Activated naive CD4-positive, alpha-beta T cell treated with anti-CD3 and anti-CD28 coated beads, Interleukin-2, amount 10 ng/mL, durations not matched to agents 7 days and 5 days (primary cell): ENCODE measurements at regions not wholly inside any gene's neighbourhood (a gene's known extent, or its start where the extent isn't known, plus 50 kb on each side); places are given as distances from the start of the nearest gene placed in this dataset.
"Not testable (repeated sequence)": the region's sequence is repeated elsewhere in the genome, so short reads cannot be mapped to it uniquely, and the experiment has no call there.

Source experiments
- CTCF ChIA-PET: fragments of 350-600 bp; sonication (Branson Sonifier 250); formaldehyde crosslinking; loops from one replicate; lab custom pipeline; 2021; ENCODE audit warnings: antibody characterized with exemption; lab: Charles Lee
- DNase-seq: peaks from one replicate; pipeline ENCODE4 v3.0.0-alpha.2; 2020
- H3K27ac Mint-ChIP-seq: one replicate; pipeline ENCODE4 v1.8.0; 2021; ENCODE audit warnings: mild to moderate bottlenecking, moderate library complexity, mixed read lengths
- H3K27me3 Mint-ChIP-seq: one replicate; pipeline ENCODE4 v1.8.0; 2021; ENCODE audit warnings: mild to moderate bottlenecking, mixed read lengths
- H3K36me3 Mint-ChIP-seq: one replicate; pipeline ENCODE4 v1.8.0; 2021; ENCODE audit warnings: mixed read lengths
- H3K4me1 Mint-ChIP-seq: one replicate; pipeline ENCODE4 v1.8.0; 2021; ENCODE audit warnings: mixed read lengths
- H3K4me3 Mint-ChIP-seq: one replicate; pipeline ENCODE4 v1.8.0; 2021; ENCODE audit warnings: mild to moderate bottlenecking, moderate library complexity, mixed read lengths
- H3K9me3 Mint-ChIP-seq: one replicate; pipeline ENCODE4 v1.8.0; 2021; ENCODE audit warnings: mixed read lengths

DNA sequence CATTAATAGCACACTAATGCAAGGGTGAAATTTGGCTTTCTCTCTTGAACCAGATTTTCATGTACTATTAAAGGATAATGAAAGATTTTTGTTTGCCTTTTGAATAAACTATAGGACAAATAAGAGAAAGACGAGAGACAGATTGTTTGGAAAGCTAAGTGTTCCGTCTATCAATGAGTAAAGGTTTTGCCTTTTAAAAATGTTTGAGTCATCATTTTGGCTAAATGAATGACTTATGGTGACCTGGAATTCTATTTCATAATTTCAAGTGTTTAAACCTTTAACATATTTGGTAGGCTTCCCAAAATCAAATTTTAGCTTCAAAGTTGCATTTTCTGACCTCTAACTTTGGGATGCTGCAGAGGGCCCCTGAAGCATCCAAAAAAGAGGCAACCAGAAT lies 145.2 kb downstream of the SLC25A46 start:
- no peaks in the 10 kb centered on the region for H3K36me3 Mint-ChIP-seq
- H3K4me1 Mint-ChIP-seq = no peaks in the 10 kb centered on the region
- H3K27me3 Mint-ChIP-seq = no peaks in the 10 kb centered on the region
- H3K4me3 Mint-ChIP-seq = no peak overlapping the region
- CTCF ChIA-PET = no interaction called here
- DNase-seq = no peak
- H3K9me3 Mint-ChIP-seq = no peaks in the 10 kb centered on the region
- no peak overlapping the region for H3K27ac Mint-ChIP-seq

DNA sequence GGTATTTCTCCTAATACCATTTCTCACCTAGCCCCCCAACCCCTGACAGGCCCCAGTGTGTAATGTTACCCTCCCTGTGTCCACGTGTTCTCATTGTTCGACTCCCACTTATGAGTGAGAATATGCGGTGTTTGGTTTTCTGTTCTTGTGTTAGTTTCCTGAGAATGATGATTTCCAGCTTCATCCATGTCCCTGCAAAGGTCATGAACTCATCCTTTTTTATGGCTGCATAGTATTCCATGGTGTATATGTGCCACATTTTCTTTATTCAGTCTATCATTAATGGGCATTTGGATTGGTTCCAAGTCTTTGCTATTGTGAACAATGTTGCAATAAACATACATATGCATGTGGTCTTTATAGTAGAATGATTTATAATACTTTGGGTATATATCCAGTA lies 148.4 kb downstream of the SLC25A46 start:
- DNase-seq, H3K36me3 Mint-ChIP-seq, H3K27me3 Mint-ChIP-seq, H3K27ac Mint-ChIP-seq, H3K4me1 Mint-ChIP-seq, CTCF ChIA-PET, H3K9me3 Mint-ChIP-seq, H3K4me3 Mint-ChIP-seq: not testable (repeated sequence)

DNA sequence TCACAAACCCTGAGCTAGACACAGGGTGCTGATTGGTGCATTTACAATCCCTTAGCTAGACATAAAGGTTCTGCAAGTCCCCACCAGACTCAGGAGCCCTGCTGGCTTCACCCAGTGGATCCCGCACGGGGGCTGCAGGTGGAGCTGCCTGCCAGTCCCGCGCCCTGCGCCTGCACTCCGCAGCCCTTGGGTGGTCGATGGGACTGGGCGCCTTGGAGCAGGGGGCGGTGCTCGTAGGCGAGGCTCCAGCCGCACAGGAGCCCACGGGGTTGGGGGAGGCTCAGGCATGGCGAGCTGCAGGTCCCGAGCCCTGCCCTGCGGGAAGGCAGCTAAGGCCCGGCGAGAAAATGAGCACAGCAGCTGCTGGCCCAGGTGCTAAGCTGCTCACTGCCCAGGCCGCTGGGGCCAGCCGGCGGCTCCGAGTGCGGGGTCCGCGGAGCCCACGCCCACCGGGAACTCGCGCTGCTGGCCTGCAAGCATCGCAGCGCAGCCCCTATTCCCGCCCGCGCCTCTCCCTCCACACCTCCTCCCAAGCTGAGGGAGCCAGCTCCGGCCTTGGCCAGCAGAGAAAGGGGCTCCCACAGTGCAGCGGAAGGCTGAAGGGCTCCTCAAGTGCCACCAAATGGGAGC lies 155.2 kb downstream of the SLC25A46 start:
- H3K4me1 Mint-ChIP-seq, H3K27me3 Mint-ChIP-seq, CTCF ChIA-PET, H3K27ac Mint-ChIP-seq, DNase-seq, H3K9me3 Mint-ChIP-seq, H3K4me3 Mint-ChIP-seq, H3K36me3 Mint-ChIP-seq: not testable (repeated sequence)

DNA sequence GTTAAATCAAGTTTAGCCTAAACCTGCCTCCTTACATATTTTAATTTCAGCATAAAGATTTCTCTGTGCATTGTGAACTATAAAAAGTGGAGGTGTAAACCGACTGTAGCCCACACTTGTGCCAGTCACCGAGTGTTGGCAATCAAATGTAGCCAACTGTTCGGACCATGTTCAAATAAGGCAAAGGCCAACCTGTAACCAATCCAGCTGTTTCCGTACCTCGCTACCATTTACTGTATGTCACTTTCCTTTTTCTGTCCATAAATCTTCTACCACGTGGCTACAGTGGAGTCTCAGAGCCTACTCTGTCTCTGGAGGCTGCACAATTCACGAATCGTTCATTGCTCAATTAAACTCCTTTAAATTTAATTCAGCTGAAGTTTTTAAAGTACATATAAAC lies 156.0 kb downstream of the SLC25A46 start:
- no peaks in the 10 kb centered on the region for H3K36me3 Mint-ChIP-seq
- CTCF ChIA-PET = no interaction called here
- H3K27me3 Mint-ChIP-seq = no peaks in the 10 kb centered on the region
- no peak overlapping the region for H3K4me3 Mint-ChIP-seq
- H3K9me3 Mint-ChIP-seq = peaks cover 2% of the 10 kb centered on the region
- DNase-seq = no peak
- no peaks in the 10 kb centered on the region for H3K4me1 Mint-ChIP-seq
- H3K27ac Mint-ChIP-seq = no peak overlapping the region

DNA sequence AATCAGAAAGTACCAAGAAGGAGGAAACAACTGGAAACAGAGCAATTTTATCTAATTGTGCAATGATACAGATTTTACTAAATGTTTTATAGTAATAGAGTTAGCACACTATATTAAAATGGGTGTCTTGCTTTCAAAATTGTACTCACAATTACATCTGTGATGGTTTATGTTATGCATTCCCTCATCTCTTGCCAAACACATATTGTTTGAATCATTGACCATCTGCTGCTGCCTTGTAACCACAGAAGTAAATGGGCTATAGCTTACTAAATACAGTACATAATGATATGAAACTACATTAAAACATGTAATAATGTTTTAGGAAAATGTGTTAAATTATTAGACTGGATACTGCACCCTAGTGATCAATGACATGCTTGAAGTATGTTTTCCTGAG lies 158.1 kb downstream of the SLC25A46 start:
- DNase-seq = no peak
- CTCF ChIA-PET = no interaction called here
- Mint-ChIP-seq H3K36me3 (no peaks in the 10 kb centered on the region), H3K4me3 (no peak overlapping the region), H3K27me3 (no peaks in the 10 kb centered on the region), H3K27ac (no peak overlapping the region), H3K4me1 (no peaks in the 10 kb centered on the region), H3K9me3 (no peaks in the 10 kb centered on the region)

DNA sequence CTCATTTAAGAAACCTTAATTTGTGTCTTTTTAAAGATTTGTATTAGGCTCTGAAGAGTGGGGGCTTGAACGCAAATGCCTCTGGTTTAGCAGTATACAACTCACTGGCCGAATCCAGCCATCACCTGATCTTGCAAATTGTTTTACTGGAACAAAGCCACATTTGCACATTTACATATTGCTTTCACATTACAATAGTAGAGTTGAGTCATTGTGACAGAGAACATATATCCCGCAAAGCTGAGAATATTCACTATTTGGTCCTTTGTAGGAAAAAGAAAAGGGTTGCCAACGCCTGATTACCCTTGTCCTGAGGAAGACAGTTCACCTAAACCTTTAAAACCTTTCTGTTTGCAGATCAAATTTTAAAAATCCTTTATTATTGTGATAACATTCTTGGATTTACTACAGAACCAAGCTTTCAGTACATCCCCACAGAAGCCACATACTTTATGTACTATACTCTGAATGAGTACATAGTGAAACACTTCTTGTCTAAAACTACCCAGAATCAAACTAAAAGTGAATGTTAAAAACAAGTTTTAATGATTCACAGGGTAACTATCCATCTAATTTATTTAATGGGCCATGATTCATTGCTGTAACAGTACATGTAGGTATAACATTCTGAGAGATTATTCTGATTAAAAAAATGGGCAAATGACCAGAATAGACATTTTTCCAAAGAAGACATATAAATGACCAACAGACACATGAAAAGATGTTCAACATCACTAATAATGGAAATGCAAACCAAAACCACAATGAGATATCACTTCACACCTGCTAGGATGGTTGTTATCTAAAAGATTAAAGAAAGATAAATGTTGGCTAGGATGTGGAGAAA lies 161.0 kb downstream of the SLC25A46 start:
- CTCF ChIA-PET = no interaction called here
- no peaks in the 10 kb centered on the region for H3K36me3 Mint-ChIP-seq
- H3K27me3 Mint-ChIP-seq = no peaks in the 10 kb centered on the region
- no peak for DNase-seq
- H3K4me1 Mint-ChIP-seq = no peaks in the 10 kb centered on the region
- H3K27ac Mint-ChIP-seq = no peak overlapping the region
- no peak overlapping the region for H3K4me3 Mint-ChIP-seq
- no peaks in the 10 kb centered on the region for H3K9me3 Mint-ChIP-seq

DNA sequence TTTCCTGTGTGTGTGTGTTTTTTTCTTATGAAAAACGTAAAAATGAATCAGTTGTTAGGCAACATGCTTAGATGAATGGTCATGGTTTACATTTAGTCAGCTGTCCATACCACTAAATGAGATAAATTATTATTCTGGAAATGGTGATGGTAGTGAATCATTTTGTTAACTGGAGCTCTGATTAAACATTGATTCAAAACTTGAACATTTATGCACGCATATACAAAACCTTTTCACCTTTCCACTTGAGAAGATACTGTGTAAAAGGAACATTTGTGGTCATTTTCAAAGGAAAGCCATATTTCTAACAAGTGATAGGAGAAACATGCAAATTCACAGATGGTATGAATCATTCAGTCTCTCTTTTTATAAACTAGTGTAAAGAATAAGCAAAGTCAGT lies 162.0 kb downstream of the SLC25A46 start:
- Mint-ChIP-seq H3K9me3 (no peaks in the 10 kb centered on the region), H3K36me3 (no peaks in the 10 kb centered on the region), H3K27ac (no peak overlapping the region), H3K4me1 (no peaks in the 10 kb centered on the region), H3K4me3 (no peak overlapping the region), H3K27me3 (no peaks in the 10 kb centered on the region)
- DNase-seq = no peak
- CTCF ChIA-PET = no interaction called here

DNA sequence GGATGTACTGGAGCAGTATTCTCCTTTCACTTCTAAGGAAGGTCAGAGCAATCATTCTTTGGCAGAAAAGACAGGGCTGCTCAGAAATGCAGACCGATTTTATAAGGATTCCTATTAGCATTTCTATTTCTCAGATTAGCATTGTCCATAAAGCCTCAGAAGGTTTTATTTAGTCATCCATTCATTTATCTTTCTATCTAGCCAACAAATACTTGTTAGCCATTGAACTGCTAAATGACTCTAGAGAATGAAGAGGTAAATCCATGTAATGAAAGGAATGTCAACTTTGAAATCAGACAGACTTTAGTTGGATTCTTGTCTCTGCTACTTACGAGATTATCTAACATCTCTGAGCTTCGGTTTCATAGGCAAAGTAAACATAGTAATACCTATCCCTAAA lies 165.2 kb downstream of the SLC25A46 start:
- Mint-ChIP-seq H3K36me3 (no peaks in the 10 kb centered on the region), H3K4me3 (no peak overlapping the region), H3K4me1 (no peaks in the 10 kb centered on the region), H3K27ac (no peak overlapping the region), H3K9me3 (no peaks in the 10 kb centered on the region), H3K27me3 (no peaks in the 10 kb centered on the region)
- DNase-seq = no peak
- CTCF ChIA-PET = no interaction called here

DNA sequence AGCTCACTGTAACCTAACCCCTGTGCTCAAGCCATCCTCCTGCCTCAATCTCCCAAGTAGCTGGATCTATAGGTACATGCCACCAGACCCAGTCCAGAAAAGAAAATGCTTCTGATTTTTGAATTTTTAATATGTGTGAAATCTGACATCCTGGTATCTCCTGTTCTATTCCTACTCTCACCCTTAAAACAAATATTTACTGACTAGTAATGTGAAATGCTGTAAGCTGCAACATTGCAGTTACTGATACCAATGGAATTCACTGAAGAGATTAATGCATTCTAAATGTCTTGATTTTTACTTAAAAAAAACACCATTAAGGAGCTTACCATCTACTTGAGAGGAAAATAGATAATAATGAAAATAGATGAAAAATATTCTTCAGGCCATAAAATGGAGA lies 162.7 kb upstream of the TSLP start:
- Mint-ChIP-seq H3K27ac (no peak overlapping the region), H3K4me3 (no peak overlapping the region), H3K36me3 (no peaks in the 10 kb centered on the region), H3K27me3 (peaks cover 3% of the 10 kb centered on the region), H3K9me3 (no peaks in the 10 kb centered on the region), H3K4me1 (no peaks in the 10 kb centered on the region)
- no peak for DNase-seq
- CTCF ChIA-PET = interaction anchor here (0.6 kb wide), 1 partner anchor 18 kb away, joined by 3 read pairs; no protein-coding TSS in a partner anchor

DNA sequence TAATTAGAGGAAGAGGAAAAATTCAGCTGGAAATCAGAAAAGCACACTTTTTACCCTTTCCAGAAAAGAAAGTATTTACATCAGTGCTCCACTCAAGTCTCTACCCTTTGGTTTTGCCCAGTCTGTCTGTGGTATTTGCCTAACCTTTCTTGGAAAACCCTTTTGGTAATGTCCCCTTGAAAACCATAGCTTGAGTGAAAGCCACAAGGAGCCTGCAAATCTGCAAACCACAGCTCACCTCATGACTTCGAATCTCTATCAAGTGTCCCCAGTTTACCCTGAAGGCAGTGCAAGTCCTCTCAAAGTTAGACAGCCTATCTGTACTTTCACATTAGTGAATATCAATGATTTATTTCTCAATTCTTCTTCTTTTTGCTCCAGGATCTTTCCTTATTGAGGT lies 162.1 kb upstream of the TSLP start:
- Mint-ChIP-seq H3K4me1 (no peaks in the 10 kb centered on the region), H3K27me3 (peaks cover 3% of the 10 kb centered on the region), H3K27ac (no peak overlapping the region), H3K9me3 (no peaks in the 10 kb centered on the region), H3K4me3 (no peak overlapping the region), H3K36me3 (no peaks in the 10 kb centered on the region)
- CTCF ChIA-PET = interaction anchor here (0.6 kb wide), 1 partner anchor 17 kb away, joined by 3 read pairs; no protein-coding TSS in a partner anchor
- no peak for DNase-seq

DNA sequence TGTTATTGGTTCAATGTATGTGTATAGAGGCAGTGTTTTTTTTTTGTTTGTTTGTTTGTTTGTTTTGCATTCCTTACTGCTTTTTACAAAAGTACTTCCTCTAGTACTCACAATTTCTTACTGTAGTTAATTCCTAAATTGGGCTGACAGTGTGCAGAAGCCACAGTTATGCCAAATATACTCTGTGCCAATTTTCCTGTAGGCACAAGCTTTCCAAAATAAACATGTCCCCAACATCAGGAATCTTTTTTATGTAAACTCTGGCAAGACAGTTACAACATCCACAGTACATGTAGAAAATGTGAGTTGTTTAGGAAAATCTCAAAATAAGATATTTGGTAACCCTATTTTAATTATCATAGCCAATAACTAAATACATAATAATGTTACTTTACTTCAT lies 161.6 kb upstream of the TSLP start:
- Mint-ChIP-seq H3K27ac (no peak overlapping the region), H3K4me1 (no peaks in the 10 kb centered on the region), H3K4me3 (no peak overlapping the region), H3K36me3 (no peaks in the 10 kb centered on the region), H3K27me3 (peaks cover 3% of the 10 kb centered on the region), H3K9me3 (no peaks in the 10 kb centered on the region)
- CTCF ChIA-PET = no interaction called here
- no peak for DNase-seq

DNA sequence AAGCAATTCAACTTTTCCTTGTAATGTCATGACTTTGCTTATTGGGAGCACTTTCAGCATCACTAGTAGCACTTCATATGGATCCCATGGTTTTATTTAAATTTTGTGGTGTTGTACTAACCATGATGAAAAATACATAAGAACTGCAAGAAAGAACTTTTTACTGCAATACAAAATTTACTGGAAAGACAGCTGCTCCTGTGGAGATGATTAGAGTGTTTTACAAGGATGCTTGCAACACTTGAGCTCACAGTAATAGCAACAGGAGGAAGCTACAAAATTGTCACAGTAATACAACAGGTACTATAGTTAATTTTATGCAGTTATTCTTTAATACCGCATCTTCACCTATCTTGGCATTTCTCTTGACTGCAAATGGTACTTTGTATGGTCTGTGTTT lies 158.3 kb upstream of the TSLP start:
- no peak for DNase-seq
- Mint-ChIP-seq H3K9me3 (no peaks in the 10 kb centered on the region), H3K27ac (no peak overlapping the region), H3K36me3 (no peaks in the 10 kb centered on the region), H3K4me1 (no peaks in the 10 kb centered on the region), H3K4me3 (no peak overlapping the region), H3K27me3 (peaks cover 3% of the 10 kb centered on the region)
- CTCF ChIA-PET = no interaction called here

DNA sequence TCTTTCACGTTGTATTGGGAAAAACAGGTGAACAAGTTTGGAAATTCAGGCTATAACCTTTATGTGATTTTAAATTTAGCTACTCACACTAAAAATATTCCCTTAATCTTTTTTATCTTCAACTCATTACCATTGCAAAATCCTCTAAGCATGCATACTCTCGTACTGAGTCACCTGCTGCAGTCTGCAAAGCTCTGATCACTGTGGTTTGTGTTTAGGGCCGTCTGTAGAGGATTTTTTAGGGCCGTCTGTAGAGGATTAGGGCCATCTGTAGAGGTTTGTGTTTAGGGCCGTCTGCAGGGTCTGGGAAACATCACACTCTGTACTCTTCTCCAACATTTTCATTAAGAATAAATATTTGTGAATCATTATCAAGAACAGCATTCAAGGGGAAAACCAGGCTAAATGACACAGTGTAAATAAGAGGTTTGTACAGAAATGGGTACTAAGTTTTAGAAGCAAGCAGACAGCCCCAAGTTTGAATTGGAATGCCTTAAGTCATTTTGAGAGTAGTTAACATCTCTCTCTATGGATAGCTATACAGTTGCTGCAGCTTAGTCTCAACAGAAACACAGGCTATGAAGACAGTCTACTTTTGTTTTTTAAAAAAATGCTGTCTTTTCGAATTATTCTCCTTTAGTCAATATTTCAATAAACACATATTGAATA lies 155.0 kb upstream of the TSLP start:
- H3K27ac Mint-ChIP-seq = no peak overlapping the region
- H3K27me3 Mint-ChIP-seq = peaks cover 3% of the 10 kb centered on the region
- no peak for DNase-seq
- H3K4me3 Mint-ChIP-seq = no peak overlapping the region
- no peaks in the 10 kb centered on the region for H3K4me1 Mint-ChIP-seq
- H3K36me3 Mint-ChIP-seq = no peaks in the 10 kb centered on the region
- no peaks in the 10 kb centered on the region for H3K9me3 Mint-ChIP-seq
- CTCF ChIA-PET = no interaction called here

DNA sequence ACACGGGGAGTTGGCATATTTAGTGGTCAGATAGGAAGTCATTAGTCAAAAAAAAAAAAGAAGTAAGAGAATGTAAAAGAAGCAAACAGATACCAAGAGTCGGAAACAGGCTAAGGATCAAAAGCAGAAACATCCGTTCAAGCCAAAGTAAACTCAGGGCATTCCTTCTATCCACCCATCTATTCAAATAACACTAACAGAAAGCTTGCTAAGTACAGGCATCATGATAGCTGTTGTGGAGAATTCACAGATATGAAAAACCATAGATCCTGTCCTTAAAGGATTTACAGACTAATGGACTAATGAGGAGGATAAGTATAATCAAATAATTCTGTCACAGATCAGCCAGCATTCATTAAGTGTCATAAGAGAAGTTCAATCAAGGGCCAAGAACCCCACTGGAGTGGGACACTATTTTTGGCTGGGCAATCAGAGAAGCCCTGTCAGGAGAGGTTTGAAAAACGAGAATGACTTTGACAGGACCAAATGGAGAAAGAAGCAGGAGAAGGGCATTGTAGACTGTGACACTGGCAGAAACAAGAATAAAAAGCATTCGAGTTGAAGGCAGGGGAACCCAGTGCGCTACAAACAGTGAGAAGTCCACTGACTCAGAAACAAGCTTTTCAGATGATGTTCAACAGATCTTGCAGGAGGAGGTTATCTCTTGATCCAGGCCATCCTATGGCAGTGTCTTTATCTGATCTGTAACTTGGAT lies 154.2 kb upstream of the TSLP start:
- H3K4me1 Mint-ChIP-seq = no peaks in the 10 kb centered on the region
- H3K4me3 Mint-ChIP-seq = no peak overlapping the region
- no peaks in the 10 kb centered on the region for H3K36me3 Mint-ChIP-seq
- DNase-seq = no peak
- no peaks in the 10 kb centered on the region for H3K9me3 Mint-ChIP-seq
- peaks cover 3% of the 10 kb centered on the region for H3K27me3 Mint-ChIP-seq
- CTCF ChIA-PET = no interaction called here
- H3K27ac Mint-ChIP-seq = no peak overlapping the region
